SJCRH30 (cell line): ENCODE measurements at regions not wholly inside any gene's neighbourhood (a gene's known extent, or its start where the extent isn't known, plus 50 kb on each side); places are given as distances from the start of the nearest gene placed in this dataset.
A peak's percentile ranks its signal among the peaks of the same experiment; 100 is the strongest.

ENCODE experiments used
- DNase-seq, 2 experiments: peaks; one replicate each; pipeline ENCODE4 v3.0.0-alpha.2; 2015 to 2020
- H3K27ac ChIP-seq: fragments of 250-450 bp; sonication (Bioruptor Pico); 2 replicates; pipeline ENCODE4 v1.5.1; 2020; ENCODE audit warnings: mild to moderate bottlenecking, moderate library complexity
- H3K27me3 ChIP-seq: fragments of 250-450 bp; sonication (Bioruptor Pico); 2 replicates; pipeline ENCODE4 v1.5.1; 2020; ENCODE audit warnings: mild to moderate bottlenecking, moderate library complexity
- H3K36me3 ChIP-seq: fragments of 250-450 bp; sonication (Bioruptor Pico); 2 replicates; pipeline ENCODE4 v1.5.1; 2020; ENCODE audit warnings: mild to moderate bottlenecking, moderate library complexity
- H3K4me1 ChIP-seq: fragments of 250-450 bp; sonication (Bioruptor Pico); 2 replicates; pipeline ENCODE4 v1.5.1; 2020; ENCODE audit warnings: mild to moderate bottlenecking, moderate library complexity
- H3K4me3 ChIP-seq: fragments of 250-450 bp; sonication (Bioruptor Pico); 2 replicates; pipeline ENCODE4 v1.5.1; 2020; ENCODE audit warnings: mild to moderate bottlenecking, moderate library complexity
- H3K9me3 ChIP-seq: fragments of 250-450 bp; sonication (Bioruptor Pico); replicated peaks from 2 replicates; pipeline ENCODE4 v1.5.1; 2020; ENCODE audit warnings: mild to moderate bottlenecking, moderate library complexity

DNA sequence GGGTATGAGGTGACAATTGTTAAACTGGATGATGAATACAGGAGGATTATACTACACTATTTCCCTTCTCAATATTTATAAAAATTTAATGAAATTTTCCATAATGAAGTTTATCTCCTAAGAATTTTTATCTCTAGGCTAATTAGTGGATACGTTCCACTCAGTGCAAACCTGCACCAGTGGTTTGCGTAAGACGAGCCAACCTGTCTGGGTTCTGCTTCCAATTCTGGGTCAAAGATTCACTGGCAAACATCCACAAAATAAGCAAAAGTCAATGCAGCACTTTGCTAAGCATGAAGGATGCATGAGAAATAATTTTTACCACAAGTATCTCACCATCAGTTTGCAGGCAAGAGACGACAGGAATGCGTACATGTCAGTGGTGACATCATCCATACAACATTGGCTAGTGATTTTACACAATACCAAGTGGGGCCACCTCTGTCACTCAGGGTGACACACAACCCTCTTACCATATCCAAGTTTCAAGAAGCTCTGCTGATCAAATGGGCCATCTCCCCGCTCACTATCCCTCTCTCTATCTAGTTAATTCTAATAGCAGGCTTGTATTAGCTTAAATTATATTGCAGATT lies 51.7 kb downstream of the FAM50B start:
- Histone ChIP-seq H3K27me3 (no peaks in the 10 kb centered on the region), H3K36me3 (no peaks in the 10 kb centered on the region), H3K27ac (no peak overlapping the region), H3K9me3 (no peaks in the 10 kb centered on the region), H3K4me3 (no peak overlapping the region), H3K4me1 (no peaks in the 10 kb centered on the region)
- no peak for DNase-seq

DNA sequence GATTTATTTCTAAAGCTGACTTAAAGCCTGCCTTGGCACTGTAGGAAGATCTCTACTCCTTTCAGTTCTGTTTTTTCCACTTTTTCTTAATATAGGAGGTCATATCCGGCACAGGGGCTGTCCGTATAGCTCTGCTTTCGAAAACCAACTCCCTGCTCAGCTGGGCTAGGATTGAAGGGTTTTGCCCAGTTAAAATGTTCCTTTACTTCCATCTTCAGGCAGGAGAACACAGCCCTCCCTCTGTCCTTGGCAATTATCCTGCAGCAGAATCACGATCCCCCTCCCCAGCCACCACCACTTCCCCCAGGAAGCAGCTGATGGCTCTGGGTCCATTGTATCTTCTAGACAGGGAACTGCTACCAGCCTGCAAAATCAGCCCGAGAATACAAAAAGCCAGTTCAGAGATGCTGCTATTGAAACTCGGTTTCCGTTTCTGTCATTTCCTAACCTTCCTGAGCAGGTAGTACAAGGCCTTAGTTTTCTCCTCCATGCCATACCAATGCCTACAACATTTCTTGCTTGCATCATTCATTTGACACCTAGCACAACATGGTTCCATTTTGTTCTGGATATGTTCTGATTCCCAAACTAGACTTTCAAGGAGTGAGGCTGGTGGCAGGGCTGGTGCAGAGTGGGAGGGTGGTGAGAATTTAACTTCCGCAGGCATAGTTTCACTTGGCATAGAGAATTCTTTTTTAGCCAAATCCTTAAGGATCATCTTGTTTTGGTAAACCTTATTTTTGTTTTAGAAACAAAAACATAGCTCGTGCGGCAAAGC lies 53.9 kb downstream of the FAM50B start:
- Histone ChIP-seq H3K36me3 (no peaks in the 10 kb centered on the region), H3K4me3 (no peak overlapping the region), H3K4me1 (no peaks in the 10 kb centered on the region), H3K9me3 (no peaks in the 10 kb centered on the region), H3K27me3 (no peaks in the 10 kb centered on the region), H3K27ac (no peak overlapping the region)
- no peak for DNase-seq

DNA sequence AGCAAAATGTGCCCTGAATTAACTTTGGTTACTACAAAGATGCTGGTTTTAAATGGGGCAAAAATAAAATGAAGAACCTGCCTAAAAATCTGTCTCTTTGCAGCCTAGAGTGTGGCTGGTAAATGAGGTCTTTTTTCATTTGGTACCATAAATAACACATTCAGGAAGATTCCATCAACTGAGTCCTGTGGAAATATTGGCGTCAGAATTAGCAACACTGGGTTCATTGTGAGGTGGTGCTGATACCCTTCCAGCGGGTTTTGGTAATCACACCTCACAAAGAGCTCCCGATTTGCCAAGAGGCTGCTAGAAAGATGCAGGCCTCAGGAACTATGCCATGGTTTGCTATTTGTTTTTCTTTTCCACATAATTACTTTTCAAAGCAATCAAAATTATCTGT lies 55.3 kb downstream of the FAM50B start:
- Histone ChIP-seq H3K27ac (no peak overlapping the region), H3K36me3 (no peaks in the 10 kb centered on the region), H3K27me3 (no peaks in the 10 kb centered on the region), H3K4me1 (no peaks in the 10 kb centered on the region), H3K4me3 (no peak overlapping the region), H3K9me3 (no peaks in the 10 kb centered on the region)
- DNase-seq, result no peak

DNA sequence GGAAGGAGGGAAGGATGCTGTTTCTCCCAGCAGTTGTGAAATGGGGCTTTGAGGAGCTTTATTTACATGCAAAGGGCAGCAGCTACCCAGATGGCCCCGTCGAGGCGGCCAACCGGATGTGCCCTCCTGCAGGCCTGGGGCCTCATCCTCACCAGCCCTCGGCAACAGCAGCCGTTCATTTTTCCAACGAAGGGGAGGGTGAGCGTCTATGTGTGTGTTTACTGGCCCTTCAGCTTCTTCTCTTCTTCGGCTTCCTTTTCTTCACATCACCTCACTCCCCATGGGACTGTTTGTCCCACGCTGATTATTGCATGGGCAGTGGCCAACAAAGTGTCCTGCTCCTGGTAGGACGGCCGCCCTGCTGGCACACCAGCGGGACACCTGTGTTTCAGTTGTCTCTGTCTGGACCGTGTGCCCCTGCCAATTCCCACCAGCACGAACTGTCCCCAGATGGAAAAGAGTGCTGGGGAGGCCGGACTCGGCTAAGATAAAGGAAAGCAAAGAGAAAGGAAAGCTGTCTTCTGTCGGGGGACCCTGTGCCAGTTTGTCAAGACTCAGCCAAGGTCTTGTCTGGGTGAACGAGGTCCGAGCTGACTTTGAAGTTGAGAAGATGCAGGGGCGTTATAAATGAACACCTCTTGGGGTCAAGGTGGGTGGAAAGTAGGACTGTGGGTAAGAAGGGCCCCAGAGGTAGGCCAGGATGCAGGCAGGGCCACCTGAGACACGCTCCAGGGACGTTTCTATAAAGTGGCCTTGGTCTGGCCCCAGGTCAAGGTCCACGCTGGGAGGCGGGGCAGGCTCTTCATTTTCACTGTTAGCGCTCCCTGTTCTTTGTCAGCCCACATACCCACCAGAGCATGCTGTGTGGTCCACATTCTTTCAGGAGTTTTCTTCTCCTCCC lies 57.0 kb downstream of the FAM50B start:
- no peaks in the 10 kb centered on the region for H3K36me3 ChIP-seq
- H3K9me3 ChIP-seq, result no peaks in the 10 kb centered on the region
- no peak overlapping the region for H3K4me3 ChIP-seq
- H3K4me1 ChIP-seq, result no peaks in the 10 kb centered on the region
- DNase-seq, result no peak
- no peaks in the 10 kb centered on the region for H3K27me3 ChIP-seq
- no peak overlapping the region for H3K27ac ChIP-seq

DNA sequence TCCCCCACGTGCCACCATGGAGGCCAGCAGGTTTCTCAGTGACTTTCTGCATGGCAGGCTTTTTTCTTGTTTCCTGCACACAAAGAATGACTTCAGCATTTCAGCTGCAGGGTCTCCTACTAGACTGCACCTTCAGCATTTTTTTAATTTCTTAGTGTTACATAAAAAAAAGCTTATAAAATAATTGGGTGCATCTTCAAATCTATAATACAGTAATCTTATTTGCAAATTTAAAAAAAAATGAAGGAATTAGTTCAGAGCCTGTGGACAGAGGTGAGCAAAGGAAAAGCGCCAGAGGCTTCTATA lies 57.6 kb downstream of the FAM50B start:
- H3K9me3 ChIP-seq, result no peaks in the 10 kb centered on the region
- H3K4me1 ChIP-seq, result peaks cover 2% of the 10 kb centered on the region
- no peaks in the 10 kb centered on the region for H3K36me3 ChIP-seq
- no peak overlapping the region for H3K4me3 ChIP-seq
- no peak overlapping the region for H3K27ac ChIP-seq
- DNase-seq, result no peak
- H3K27me3 ChIP-seq, result no peaks in the 10 kb centered on the region

DNA sequence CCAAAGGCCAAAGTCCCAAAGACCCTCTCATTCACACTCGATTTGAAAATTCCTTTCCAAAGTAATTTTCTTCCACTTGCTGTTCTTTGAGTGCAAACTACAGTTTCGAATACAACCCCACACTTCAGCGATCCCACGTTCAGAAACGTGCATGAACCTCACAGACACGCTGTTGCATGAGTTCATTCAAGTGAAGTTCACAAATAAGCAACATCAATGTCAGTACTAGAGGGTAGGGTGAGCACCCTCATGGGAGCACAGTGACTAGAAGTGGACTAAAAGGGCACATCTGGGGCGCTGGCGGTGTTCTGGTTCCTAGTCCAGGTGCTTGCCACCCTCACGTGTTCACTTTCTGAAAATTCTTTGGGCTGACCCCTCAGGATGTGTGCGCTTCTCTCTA lies 59.0 kb downstream of the FAM50B start:
- peaks cover 17% of the 10 kb centered on the region for H3K4me1 ChIP-seq

DNA sequence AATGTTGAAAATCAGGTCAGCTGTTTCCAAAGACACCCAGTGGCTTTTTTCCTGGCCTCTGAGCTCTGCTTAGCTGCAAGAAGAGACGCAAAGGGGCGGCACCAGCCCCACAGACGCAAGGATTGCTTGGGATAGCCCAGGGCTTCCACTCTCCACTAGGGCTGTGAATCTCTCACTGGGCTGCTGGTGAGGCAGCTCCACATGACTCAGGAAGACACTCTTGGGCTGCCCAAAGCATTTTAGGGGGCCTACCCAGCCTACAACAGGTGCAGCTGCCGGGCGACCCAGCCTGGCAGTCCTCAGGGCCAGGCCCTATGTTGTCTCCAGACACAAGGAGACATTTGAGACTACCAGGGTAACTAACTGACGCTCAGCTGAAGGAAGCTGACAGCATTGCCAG lies 59.8 kb downstream of the FAM50B start:
- Histone ChIP-seq H3K27me3 (no peaks in the 10 kb centered on the region), H3K27ac (no peak overlapping the region), H3K4me1 (peaks cover 18% of the 10 kb centered on the region), H3K4me3 (no peak overlapping the region), H3K9me3 (no peaks in the 10 kb centered on the region), H3K36me3 (no peaks in the 10 kb centered on the region)
- DNase-seq, result no peak

More for the DNA sequence above, 59.0 kb downstream of the FAM50B start:
- no peak for DNase-seq
- H3K4me3 ChIP-seq, result no peak overlapping the region
- no peaks in the 10 kb centered on the region for H3K27me3 ChIP-seq
- H3K36me3 ChIP-seq, result no peaks in the 10 kb centered on the region
- no peaks in the 10 kb centered on the region for H3K9me3 ChIP-seq
- no peak overlapping the region for H3K27ac ChIP-seq

DNA sequence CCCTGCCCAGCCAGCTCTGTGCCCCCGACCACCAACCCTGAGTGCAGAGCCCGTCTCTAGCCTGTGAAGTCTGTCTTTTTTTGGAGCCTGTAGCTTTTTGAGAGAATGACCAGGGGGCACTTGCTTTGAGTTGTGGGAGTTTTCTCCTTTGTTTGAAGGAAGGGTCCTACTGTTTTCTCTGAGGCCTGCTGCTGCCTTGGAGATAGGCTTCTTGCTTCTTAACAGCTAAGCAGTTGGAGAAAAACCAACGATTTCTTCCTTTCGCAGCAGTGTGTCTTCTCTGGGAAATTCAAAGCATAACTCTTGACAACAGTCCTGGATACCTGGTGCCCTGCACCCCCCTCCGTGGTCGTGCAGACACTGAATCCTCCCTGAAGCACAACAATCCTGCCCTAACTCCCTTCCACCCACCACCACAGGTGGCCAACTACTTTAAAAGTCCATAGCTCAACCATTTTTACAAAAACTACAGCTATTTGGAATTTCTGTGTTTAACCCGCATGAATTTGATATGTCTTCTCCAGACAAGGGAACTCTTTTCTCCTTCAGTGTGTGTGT lies 61.0 kb downstream of the FAM50B start:
- H3K36me3 ChIP-seq, result no peaks in the 10 kb centered on the region
- peaks cover 18% of the 10 kb centered on the region for H3K4me1 ChIP-seq
- H3K27ac ChIP-seq, result no peak overlapping the region
- H3K4me3 ChIP-seq, result no peak overlapping the region
- H3K27me3 ChIP-seq, result no peaks in the 10 kb centered on the region
- DNase-seq, result no peak
- no peaks in the 10 kb centered on the region for H3K9me3 ChIP-seq

DNA sequence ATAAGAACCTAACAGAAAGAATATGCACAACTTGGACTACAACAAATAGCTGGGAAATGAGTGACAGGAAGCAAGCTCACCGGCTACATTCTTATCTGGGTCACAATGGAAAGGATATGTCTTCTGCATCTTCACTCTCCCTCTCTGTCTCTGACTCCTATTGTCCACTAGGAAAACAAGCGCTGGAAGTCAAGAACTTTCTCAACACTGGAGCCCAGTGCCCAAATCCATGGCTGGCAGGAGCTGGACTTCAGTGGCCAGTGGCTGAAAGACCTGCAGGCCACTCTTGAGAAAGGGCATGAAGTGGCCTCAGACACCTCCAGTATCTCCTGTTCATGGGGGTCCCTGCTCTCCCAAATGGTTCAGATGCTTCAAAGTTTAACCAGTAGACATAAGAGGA lies 62.0 kb downstream of the FAM50B start:
- no peak overlapping the region for H3K27ac ChIP-seq
- H3K27me3 ChIP-seq, result no peaks in the 10 kb centered on the region
- H3K9me3 ChIP-seq, result 0 out of 2 replicates have a peak, but pooled peaks cover under 1% of the 10 kb centered on the region
- no peak overlapping the region for H3K4me3 ChIP-seq
- peaks cover 18% of the 10 kb centered on the region for H3K4me1 ChIP-seq
- no peak for DNase-seq
- no peaks in the 10 kb centered on the region for H3K36me3 ChIP-seq

DNA sequence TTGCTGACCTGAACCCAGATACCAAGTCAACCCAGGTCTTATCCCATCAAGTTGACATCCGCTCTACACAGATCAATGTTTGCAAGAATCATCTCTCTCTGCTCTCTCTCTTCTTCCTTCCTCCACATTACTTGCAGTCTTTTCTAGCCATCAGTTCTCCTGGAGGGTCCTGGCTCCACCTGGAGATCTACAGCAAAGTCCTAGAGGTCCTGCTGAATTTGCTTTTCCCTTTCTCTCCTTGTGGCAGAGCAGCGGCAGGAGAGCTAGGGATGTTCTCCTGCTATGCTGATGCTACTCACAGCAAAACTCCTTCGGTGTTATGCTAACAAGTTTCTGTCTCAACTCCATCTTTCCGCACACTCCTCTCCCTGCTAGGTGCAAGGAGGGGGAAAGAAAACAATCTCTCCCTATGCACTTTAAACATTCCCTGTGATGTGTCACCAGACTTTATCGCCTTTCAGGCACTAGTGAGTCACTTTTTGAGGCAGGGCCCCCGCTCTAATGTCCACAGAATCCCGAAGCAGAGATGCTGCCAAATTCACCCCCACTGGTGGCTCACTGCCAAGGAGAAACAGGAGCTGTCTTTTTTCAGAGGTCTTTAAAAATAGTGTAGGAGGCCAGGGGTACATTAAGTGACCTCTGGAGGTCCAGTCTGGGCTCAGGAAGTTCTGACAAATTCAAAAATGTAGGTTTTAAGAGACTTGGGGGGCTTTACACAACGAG lies 62.6 kb downstream of the FAM50B start:
- peak; percentile 54 to 58 for DNase-seq
- H3K36me3 ChIP-seq, result no peaks in the 10 kb centered on the region
- H3K27ac ChIP-seq, result peak overlapping the region; percentile 17; the same call in 1 of the 2 replicates
- no peaks in the 10 kb centered on the region for H3K27me3 ChIP-seq
- H3K9me3 ChIP-seq, result 0 out of 2 replicates have a peak, but pooled peaks cover 2% of the 10 kb centered on the region
- H3K4me3 ChIP-seq, result no peak overlapping the region
- H3K4me1 ChIP-seq, result peaks cover 18% of the 10 kb centered on the region

DNA sequence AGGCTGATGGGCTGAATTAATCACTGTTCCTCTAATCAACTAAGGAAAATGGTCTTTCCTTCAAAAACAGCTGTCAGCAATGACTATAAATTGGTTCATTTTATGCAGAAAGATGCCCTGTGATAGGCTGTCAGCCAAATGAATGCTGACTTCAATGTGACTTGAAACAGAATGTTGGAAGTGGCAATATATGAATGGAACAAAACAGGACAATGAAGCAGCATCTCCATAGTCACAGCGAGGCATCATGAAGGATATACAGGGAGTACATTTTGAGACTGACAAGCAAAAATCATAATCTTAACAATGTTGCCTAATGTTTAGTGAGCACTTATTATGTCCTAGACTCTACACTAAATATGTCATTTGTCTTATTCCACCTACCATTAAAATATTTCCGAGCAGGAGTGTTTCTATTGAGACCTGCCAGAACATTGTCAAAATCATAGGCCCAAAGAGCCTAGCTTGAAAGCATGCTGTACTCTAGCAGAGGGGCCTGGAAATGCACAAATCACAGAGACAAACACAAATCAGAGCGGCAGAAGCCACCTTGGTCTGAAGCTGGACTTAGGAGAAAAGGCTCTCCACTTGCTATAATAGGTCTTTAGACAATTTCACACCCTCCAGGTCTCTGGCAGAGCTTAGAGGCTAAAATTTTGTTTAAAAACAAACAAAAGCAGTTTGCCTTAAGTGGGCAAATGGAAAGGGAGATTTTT lies 63.3 kb downstream of the FAM50B start:
- H3K4me3 ChIP-seq, result no peak overlapping the region
- peaks cover 18% of the 10 kb centered on the region for H3K4me1 ChIP-seq
- DNase-seq, result no peak
- H3K27me3 ChIP-seq, result no peaks in the 10 kb centered on the region
- 0 out of 2 replicates have a peak, but pooled peaks cover 2% of the 10 kb centered on the region for H3K9me3 ChIP-seq
- H3K27ac ChIP-seq, result peak overlapping the region; percentile 17
- H3K36me3 ChIP-seq, result no peaks in the 10 kb centered on the region

DNA sequence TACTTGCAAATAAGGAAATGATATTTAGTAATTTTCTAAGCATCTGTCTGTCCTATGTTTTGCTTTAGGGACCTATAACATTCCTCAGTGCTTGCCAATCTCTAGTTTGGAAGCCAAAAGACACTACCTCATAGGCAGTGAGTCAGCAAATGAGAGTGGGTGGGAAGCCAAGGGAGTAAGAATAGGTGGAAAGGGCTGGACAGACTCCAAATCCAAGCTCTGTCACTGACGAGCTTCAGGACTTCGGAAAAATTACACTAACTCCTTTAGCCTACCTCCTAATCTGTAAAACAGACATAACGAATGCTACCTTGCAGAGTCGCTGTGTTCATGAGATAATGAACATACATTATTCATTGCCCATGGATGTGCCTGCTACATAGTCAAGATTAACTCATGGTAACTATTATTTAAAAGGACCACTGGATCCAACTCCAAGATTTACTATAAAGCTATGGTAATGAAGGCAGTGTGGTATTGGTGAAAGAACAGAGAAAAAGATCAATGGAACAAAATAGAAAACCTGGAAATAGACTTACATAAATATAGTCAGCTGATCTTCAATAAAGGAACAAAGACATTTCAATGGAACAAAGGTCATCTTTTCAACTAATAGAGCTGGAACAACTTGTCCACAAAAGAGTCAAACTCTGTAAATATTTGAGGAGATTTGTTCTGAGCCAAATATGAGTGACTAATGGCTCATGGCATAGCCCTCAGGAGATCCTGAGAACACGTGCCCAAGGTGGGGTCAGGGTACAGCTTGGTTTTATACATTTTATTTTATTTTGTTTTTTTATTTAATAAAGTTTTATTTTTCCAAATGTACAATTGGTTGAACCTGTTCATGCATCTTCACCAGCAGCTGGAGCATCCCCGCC lies 64.1 kb downstream of the FAM50B start:
- no peaks in the 10 kb centered on the region for H3K36me3 ChIP-seq
- H3K4me1 ChIP-seq, result peaks cover 18% of the 10 kb centered on the region
- H3K27ac ChIP-seq, result no peak overlapping the region
- DNase-seq, result peak; percentile 15 to 23
- H3K4me3 ChIP-seq, result no peak overlapping the region
- no peaks in the 10 kb centered on the region for H3K27me3 ChIP-seq
- H3K9me3 ChIP-seq, result 0 out of 2 replicates have a peak, but pooled peaks cover 2% of the 10 kb centered on the region

DNA sequence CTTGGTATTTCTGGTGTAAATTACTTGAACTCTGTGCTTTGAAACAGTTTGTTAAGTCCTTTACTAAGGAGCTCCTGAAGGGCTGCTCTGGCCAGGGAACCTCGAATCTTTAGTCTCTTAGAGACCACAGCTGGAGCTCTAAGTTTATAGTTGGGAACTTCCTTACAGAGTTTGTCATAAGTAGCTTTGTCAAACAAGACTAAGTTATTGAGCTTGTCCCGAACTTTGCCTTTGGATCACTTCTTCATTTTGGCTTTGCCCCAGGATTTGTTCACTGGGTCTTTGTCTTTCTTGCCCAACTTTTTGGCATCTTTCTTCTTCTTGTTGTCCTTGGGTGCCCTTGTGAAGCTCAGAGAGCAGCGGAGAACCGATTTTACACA lies 64.8 kb downstream of the FAM50B start:
- H3K36me3 ChIP-seq, result no peaks in the 10 kb centered on the region
- no peak for DNase-seq
- H3K4me3 ChIP-seq, result no peak overlapping the region
- H3K27ac ChIP-seq, result no peak overlapping the region
- H3K9me3 ChIP-seq, result 0 out of 2 replicates have a peak, but pooled peaks cover 2% of the 10 kb centered on the region
- H3K4me1 ChIP-seq, result peaks cover 18% of the 10 kb centered on the region
- no peaks in the 10 kb centered on the region for H3K27me3 ChIP-seq
